ENCODE measurements at regions not wholly inside any gene's neighbourhood (a gene's known extent, or its start where the extent isn't known, plus 50 kb on each side); places are given as distances from the start of the nearest gene placed in this dataset.

- TF ChIP-seq CTCF (IDR thresholded peaks at IDR 0.05; ENCODE audit: low read depth, low read length) (no peak), POLR2A (IDR thresholded peaks at IDR 0.05; ENCODE audit: extremely low read depth, insufficient read length) (no peak), MAX (IDR thresholded peaks at IDR 0.05; ENCODE audit: low read depth, low read length) (no peak)
Observed at GRCh38 chr21:28397040-28397439, 595.6 kb downstream of the LTN1 start.

Measured in NB4 (cell line).